GM12864 (cell line): ENCODE measurements at regions not wholly inside any gene's neighbourhood (a gene's known extent, or its start where the extent isn't known, plus 50 kb on each side); places are given as distances from the start of the nearest gene placed in this dataset.
A peak's percentile ranks its signal among the peaks of the same experiment; 100 is the strongest.
"Not testable (repeated sequence)": the region's sequence is repeated elsewhere in the genome, so short reads cannot be mapped to it uniquely, and the experiment has no call there.

Experiments
- DNase-seq: peaks from one replicate; pipeline ENCODE4 v3.0.0-alpha.2; 2011; ENCODE audit warnings: low read depth
- H3K4me3 ChIP-seq: 2 replicates; pipeline ENCODE4 v1.5.1; 2011; ENCODE audit warnings: mild to moderate bottlenecking, low read depth, low read length, control low read depth
- TF ChIP-seq, protein P1 (sequence below): IDR thresholded peaks from 2 replicates; pipeline ENCODE4 v1.5.1; 2011; ENCODE audit warnings: low read depth, mild to moderate bottlenecking, moderate library complexity, low read length, control low read depth, inconsistent platforms; ENCODE audit errors: missing control alignments

DNA sequence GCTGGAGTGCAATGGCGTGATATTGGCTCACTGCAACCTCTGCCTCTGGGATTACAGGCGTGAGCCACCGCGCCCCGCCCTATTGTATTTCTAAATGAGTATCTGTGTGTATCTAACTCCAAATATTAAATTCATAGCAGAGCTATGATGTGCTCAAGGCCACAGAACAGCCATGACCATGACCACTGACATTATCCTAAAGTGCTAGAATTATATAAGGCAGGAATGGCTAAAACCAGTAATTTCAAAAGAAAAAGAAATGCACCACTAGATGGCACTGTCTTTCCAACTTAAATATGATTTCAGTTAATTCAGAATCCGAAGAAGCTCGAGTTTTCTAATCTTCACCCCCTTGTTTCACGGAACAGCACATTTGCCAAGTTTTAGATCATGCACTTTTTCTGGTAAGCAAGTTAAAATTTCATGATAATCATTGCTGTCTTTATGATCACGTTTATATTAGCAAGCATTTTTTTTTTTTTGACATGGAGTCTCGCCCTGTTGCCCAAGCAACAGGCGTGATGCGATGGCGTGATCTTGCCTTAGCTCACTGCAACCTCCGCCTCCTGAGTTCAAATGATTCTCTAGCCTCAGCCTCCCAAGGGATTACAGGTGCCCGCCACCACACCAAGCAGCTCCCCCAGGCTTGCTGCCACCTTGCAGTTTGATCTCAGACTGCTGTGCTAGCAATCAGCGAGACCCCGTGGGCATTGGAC, 65.3 kb downstream of the OR13A1 start:
- TF ChIP-seq, protein P1, sequence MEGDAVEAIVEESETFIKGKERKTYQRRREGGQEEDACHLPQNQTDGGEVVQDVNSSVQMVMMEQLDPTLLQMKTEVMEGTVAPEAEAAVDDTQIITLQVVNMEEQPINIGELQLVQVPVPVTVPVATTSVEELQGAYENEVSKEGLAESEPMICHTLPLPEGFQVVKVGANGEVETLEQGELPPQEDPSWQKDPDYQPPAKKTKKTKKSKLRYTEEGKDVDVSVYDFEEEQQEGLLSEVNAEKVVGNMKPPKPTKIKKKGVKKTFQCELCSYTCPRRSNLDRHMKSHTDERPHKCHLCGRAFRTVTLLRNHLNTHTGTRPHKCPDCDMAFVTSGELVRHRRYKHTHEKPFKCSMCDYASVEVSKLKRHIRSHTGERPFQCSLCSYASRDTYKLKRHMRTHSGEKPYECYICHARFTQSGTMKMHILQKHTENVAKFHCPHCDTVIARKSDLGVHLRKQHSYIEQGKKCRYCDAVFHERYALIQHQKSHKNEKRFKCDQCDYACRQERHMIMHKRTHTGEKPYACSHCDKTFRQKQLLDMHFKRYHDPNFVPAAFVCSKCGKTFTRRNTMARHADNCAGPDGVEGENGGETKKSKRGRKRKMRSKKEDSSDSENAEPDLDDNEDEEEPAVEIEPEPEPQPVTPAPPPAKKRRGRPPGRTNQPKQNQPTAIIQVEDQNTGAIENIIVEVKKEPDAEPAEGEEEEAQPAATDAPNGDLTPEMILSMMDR, result peak; percentile 25
- DNase-seq, result peak; percentile 61
- H3K4me3 ChIP-seq, result peak overlapping the region; percentile 47

DNA sequence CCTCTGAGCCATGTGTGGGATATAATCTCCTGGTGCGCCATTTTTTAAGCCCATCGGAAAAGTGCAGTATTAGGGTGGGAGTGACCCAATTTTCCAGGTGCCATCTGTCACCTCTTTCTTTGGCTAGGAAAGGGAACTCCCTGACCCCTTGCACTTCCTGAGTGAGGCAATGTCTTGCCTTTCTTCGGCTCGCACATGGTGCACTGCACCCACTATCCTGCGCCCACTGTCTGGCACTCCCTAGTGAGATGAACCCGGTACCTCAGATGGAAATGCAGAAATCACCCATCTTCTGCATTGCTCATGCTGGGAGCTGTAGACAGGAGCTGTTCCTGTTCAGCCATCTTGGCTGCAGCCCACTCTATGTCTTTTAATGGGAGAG, 64.7 kb downstream of the OR13A1 start:
- not testable (repeated sequence) for DNase-seq
- H3K4me3 ChIP-seq, result peak overlapping the region; percentile 47
